GM20431 (cell line): ENCODE measurements at regions not wholly inside any gene's neighbourhood (a gene's known extent, or its start where the extent isn't known, plus 50 kb on each side); places are given as distances from the start of the nearest gene placed in this dataset.

Source experiments
- in situ Hi-C: fragments of 300-500 bp; cut with MseI, MboI; formaldehyde crosslinking; loops from one replicate; pipeline ENCODE4 v1.15.0; 2020; ENCODE audit warnings: low sequenced_read_pairs; ENCODE audit not compliant: unreplicated experiment

DNA sequence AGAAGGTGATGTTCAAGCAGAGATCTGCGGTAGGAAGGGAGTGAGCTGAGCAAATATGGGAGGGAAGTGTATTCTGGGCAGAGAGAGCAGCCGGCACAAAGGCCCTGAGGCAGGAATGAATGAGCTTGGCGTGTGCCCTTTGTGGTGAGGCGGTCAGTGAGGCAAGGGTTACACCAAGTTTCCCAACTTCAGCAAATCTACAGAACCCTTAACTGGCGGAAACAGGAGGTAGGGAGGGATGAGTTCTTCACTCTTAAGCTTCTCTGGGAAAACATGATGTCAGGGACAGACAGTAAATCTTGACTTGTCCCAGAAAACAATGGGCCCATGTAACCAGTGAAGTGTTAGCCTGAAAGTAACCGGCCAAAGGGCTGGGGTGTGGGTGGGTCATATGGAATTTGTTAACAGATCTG is 97.1 kb upstream of the PTPN1 start:
- in situ Hi-C loops, result no loop called here

DNA sequence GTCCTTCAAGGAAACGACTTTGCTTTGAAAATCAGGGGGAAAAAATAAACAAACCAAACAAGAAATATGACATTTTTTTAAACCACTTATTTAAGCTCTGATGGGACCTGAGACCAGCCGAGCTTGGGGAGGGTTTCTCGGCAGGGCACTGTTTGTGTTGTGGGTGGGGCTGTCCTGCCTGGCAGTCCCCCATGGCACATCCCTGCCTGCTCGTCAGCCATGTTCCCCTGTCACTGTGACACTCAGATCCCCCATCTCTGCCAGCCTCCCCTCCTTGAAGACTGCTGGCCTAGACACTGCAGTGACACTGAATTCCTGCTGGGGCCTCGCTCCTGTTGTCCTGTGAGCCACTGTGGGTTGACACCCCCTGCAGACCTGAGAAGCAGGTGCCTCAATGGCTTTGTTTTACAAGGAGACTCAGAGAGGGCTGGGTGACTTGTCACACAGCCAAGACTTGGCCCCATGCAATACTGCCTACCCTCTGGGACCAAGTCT is 95.1 kb upstream of the PTPN1 start:
- in situ Hi-C loops, result no loop called here

GRCh38 chr20:50415516-50416268 is 94.5 kb upstream of the PTPN1 start:
- in situ Hi-C loops, result no loop called here

DNA sequence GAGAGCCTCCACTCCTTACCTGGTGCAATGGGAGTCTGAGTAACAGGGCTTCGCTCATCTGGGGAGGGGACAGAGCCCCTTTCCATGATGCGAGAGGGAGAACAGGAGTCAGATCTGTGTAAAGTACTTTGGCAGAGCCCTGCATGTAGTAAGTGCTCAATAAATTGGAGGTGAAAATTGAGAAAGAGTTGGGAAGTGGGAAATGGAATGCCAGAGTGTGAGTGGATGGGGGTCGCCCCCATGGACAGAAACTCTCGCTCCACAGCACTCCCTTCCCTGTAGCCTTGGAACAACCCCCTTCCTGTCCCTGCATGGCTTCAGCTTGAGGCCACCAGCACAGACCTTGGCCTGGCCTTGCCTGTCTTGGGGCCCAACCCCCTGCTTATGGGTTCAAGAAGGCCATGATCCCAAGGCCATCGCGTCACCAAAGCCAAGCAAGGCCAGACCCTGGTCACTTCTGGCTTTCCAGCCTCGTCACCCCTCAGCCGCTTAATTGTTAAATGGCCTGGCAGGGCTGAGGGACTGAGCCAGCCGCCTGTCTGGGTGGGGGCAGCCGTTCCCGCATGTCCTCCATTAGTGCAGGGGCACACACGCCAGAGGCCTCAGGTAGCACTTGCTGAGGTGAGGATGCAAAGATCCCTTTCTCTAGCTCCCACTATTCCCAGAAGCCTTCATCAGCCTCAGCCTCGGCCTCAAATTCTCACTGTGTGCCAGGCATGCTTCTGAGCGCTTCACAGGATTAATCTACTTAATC is 93.7 kb upstream of the PTPN1 start:
- in situ Hi-C loops, result no loop called here

GRCh38 chr20:50417023-50417329 is 93.2 kb upstream of the PTPN1 start:
- in situ Hi-C loops, result no loop called here

GRCh38 chr20:50417484-50418235 is 92.5 kb upstream of the PTPN1 start:
- in situ Hi-C loops, result no loop called here

- in situ Hi-C loops, result no loop called here
Observed at GRCh38 chr20:50418890-50419642, 91.1 kb upstream of the PTPN1 start.

DNA sequence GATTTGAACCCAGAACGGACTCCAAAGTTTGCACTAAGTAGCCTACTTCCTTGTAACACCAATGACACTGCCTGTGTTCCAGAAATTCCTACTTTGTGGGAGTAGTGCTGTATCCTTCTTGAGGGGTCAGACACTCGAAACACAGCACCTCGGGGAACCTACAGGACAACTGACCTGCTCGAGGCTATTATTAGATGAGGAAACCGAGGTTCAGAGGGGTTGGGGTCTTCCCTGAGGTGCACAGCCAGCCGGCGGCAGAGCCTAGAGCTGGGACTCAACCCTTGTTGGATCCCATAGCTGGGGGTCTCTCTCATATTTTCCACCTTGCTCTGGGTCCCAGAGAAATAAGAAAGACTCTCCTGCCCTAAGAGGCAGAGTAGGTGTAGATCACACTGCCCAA is 89.8 kb upstream of the PTPN1 start:
- in situ Hi-C loops, result no loop called here

DNA sequence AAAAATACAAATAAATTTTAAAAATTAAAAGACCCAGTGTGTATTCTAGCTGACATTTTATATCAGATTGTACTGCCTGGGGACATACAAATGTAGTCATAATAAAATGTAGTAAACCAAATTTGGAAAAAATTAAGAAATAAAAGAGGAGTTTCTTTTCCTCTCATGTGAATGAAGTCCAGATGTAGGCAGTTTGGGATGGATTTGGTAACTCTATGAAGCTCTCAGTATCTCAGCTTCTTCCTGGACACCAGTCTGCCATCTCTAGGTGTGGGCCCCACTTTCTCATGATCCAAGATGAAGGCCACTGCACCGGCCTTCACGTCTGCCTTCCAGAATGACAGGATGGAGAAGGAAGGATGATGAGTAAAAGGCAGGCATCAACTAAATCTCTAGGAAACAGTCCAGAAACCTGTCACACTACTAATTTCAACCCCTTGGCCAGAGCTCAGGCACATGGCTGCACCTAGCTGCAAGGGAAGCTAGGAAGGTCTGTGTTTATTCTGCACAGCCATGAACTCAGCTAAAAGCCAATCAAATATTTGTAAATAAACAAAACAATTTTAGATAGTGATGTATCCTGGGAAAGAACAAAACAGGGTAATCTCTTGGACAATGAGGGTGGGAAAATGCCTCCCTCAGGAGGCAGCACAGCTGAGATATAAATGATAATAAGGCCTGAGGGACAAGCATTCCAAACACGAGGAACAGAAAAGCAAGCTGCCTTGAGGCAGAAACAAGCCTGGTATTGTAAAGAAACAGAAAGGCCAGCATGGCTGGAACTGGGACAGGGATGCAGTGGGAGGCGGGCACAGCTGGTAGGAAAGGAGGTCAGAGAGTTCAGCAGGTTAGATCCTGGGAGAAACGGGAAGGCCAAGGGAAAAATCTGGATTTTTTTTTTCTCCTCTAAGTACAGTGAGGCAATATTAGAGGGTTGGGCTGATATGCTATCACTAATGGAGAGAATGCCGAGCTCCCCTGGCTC is 88.5 kb upstream of the PTPN1 start:
- in situ Hi-C loops, result no loop called here

DNA sequence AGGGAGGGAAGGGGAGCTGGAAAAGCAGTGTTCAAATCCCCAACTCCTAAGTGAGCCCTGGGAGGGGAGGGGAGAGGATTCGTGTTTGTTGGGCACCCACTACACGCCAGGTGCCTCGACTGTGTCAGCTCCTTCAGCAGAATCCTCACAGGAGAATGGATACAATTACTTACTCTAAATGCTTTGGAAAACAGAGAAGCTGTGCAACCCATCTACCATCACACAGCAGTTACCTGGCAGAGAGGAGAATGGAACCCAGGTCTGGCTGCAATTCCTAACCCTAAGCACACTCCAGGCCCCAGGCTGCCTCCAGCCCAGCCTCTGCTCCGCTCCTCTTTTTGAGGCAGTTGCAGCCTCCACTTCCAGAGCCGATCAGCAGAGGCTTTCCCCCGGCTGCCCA is 86.4 kb upstream of the PTPN1 start:
- in situ Hi-C loops, result no loop called here

GRCh38 chr20:50425076-50425475 is 85.1 kb upstream of the PTPN1 start:
- in situ Hi-C loops, result no loop called here

- in situ Hi-C loops, result no loop called here
Observed at GRCh38 chr20:50426866-50427718, 83.1 kb upstream of the PTPN1 start.

DNA sequence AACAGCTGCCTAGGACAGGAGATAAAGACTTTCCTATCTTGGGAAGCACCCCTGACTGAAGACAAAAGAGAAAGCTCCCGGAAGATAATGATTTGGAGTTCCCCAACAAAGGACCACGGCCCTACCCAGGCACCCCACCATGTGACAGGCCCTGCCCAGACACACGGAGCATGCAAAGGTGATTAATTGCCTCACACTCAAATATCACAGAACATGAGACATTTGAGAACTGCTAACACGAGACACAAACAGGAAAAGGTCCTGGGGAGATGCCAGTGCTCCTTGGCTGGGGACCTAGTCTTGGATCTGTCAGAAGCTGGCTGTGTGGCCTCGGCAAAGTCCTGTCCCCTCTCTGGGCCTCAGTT is 82.5 kb upstream of the PTPN1 start:
- in situ Hi-C loops, result no loop called here

- in situ Hi-C loops, result no loop called here
Observed at GRCh38 chr20:50428097-50428828, 81.9 kb upstream of the PTPN1 start.

DNA sequence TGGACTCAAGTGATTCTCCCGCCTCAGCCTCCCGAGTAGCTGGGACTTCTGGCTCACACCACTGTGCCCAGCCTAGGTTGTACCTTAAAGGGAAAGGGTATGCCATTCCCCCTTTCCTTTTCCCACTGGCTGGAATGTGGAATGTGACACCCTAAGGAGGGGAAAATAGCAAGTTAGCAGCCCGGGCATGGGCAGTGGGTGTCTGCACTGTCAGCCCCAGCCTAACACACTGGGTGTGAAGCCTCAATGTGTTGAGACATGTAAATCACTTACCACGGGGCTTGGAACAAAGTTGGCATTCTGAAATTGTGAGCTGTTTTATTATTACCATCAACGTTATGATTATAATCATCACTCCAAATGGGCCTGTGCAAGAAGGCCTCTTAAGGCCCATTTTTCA is 80.8 kb upstream of the PTPN1 start:
- in situ Hi-C loops, result no loop called here

DNA sequence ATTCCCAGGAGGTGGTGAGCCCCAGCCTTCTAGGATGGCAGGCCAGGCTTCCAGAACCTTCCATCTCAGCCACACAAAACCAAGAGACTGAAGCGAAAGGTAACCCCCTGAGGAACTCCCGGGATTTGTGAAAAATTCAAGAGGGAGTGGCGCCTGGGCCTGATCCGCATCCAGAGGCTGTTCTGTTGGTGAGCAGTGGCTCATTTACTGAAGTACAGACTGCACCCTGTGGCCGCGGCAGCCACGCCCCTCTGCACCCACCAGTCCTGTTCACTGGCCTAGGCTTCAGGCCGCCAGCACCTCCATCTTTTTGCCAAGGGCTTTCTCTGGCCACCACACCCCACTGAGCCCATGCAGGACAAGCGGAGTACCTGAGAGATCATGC is 79.1 kb upstream of the PTPN1 start:
- in situ Hi-C loops, result no loop called here

GRCh38 chr20:50433001-50433761 is 77.0 kb upstream of the PTPN1 start:
- in situ Hi-C loops, result no loop called here
